MM.1S (cell line): ENCODE measurements at regions not wholly inside any gene's neighbourhood (a gene's known extent, or its start where the extent isn't known, plus 50 kb on each side); places are given as distances from the start of the nearest gene placed in this dataset.

ENCODE experiments used
- DNase-seq: peaks from one replicate; pipeline ENCODE4 v3.0.0-alpha.2; 2015
- H2AFZ ChIP-seq: fragments of 300-600 bp; sonication (generic); 2 replicates; pipeline ENCODE4 v1.6.0; 2016; ENCODE audit warnings: antibody characterized with exemption, low read length
- H3F3A ChIP-seq: fragments of 300-600 bp; sonication (generic); 2 replicates; pipeline ENCODE4 v1.6.1; 2016; ENCODE audit warnings: mild to moderate bottlenecking, antibody characterized with exemption, low read length, moderate library complexity, mixed read lengths; ENCODE audit not compliant: insufficient read depth
- H3K27ac ChIP-seq: fragments of 300-600 bp; sonication (generic); 2 replicates; pipeline ENCODE4 v1.5.1; 2016; ENCODE audit warnings: mild to moderate bottlenecking, low read length
- H3K27me3 ChIP-seq: fragments of 300-600 bp; sonication (generic); replicated peaks from 2 replicates; pipeline ENCODE4 v1.6.0; 2016; ENCODE audit warnings: low read length; ENCODE audit not compliant: insufficient read depth
- H3K36me3 ChIP-seq: fragments of 300-600 bp; sonication (generic); replicated peaks from 2 replicates; pipeline ENCODE4 v1.6.1; 2016; ENCODE audit warnings: mild to moderate bottlenecking, low read length, mixed read lengths; ENCODE audit not compliant: insufficient read depth
- H3K4me1 ChIP-seq: fragments of 300-600 bp; sonication (generic); 2 replicates; pipeline ENCODE4 v1.6.1; 2016; ENCODE audit warnings: low read length, mixed read lengths
- H3K4me2 ChIP-seq: fragments of 300-600 bp; sonication (generic); 2 replicates; pipeline ENCODE4 v1.6.0; 2016; ENCODE audit warnings: low read depth, low read length
- H3K4me3 ChIP-seq: fragments of 300-600 bp; sonication (generic); 2 replicates; pipeline ENCODE4 v1.5.1; 2016; ENCODE audit warnings: low read length, mixed read lengths
- H3K79me2 ChIP-seq: fragments of 300-600 bp; sonication (generic); 2 replicates; pipeline ENCODE4 v1.6.1; 2016; ENCODE audit warnings: mixed run types, low read length, mixed read lengths
- H3K9ac ChIP-seq: fragments of 300-600 bp; sonication (generic); 2 replicates; pipeline ENCODE4 v1.6.1; 2016; ENCODE audit warnings: low read length, mixed read lengths
- H3K9me2 ChIP-seq: fragments of 300-600 bp; sonication (generic); replicated peaks from 2 replicates; pipeline ENCODE4 v1.6.1; 2016; ENCODE audit warnings: mild to moderate bottlenecking, low read length, mixed read lengths; ENCODE audit not compliant: insufficient read depth
- H3K9me3 ChIP-seq: fragments of 300-600 bp; sonication (generic); replicated peaks from 2 replicates; pipeline ENCODE4 v1.6.1; 2016; ENCODE audit warnings: mild to moderate bottlenecking, low read length, mixed read lengths; ENCODE audit not compliant: insufficient read depth
- H4K20me1 ChIP-seq: fragments of 300-600 bp; sonication (generic); 2 replicates; pipeline ENCODE4 v1.6.1; 2016; ENCODE audit warnings: mild to moderate bottlenecking, low read length, moderate library complexity, mixed read lengths; ENCODE audit not compliant: insufficient read depth
- CTCF ChIP-seq: fragments of 300-600 bp; sonication (generic); IDR thresholded peaks from 2 replicates; pipeline ENCODE4 v1.5.1; 2016; ENCODE audit warnings: antibody characterized with exemption, low read length, mixed read lengths
- EZH2 ChIP-seq: fragments of 300-600 bp; sonication (generic); optimal IDR thresholded peaks from 2 replicates; pipeline ENCODE3; 2017; ENCODE audit warnings: low read depth, mild to moderate bottlenecking, antibody characterized with exemption, low read length, mixed read lengths
- EZH2phosphoT487 ChIP-seq: fragments of 300-600 bp; sonication (generic); IDR thresholded peaks from 2 replicates; pipeline ENCODE4 v1.6.1; 2018; ENCODE audit warnings: antibody characterized with exemption, low read length

- H3K9me3 ChIP-seq = no peaks in the 10 kb centered on the region
- no peak overlapping the region for H2AFZ ChIP-seq
- DNase-seq = no peak
- H3K9me2 ChIP-seq = no peaks in the 10 kb centered on the region
- peaks cover 54% of the 10 kb centered on the region for H3K27me3 ChIP-seq
- H3K79me2 ChIP-seq = no peaks in the 10 kb centered on the region
- H3K27ac ChIP-seq = no peak overlapping the region
- H3K9ac ChIP-seq = no peak overlapping the region
- no peaks in the 10 kb centered on the region for H3F3A ChIP-seq
- no peaks in the 10 kb centered on the region for H3K4me1 ChIP-seq
- H4K20me1 ChIP-seq = no peaks in the 10 kb centered on the region
- no peak overlapping the region for H3K4me2 ChIP-seq
- no peak for TF ChIP-seq EZH2
- TF ChIP-seq EZH2phosphoT487 = no peak
- no peak for TF ChIP-seq CTCF
- H3K4me3 ChIP-seq = no peak overlapping the region
- no peaks in the 10 kb centered on the region for H3K36me3 ChIP-seq
These were observed 91.3 kb downstream of the DHCR7 start for GRCh38 chr11:71356904-71357303.

- Histone ChIP-seq H3K9me3 (no peaks in the 10 kb centered on the region), H3K36me3 (no peaks in the 10 kb centered on the region), H3K9ac (no peak overlapping the region), H3K9me2 (no peaks in the 10 kb centered on the region), H3K4me1 (no peaks in the 10 kb centered on the region), H3K79me2 (no peaks in the 10 kb centered on the region), H3K27ac (no peak overlapping the region), H2AFZ (no peak overlapping the region), H3K27me3 (peaks cover 59% of the 10 kb centered on the region), H3F3A (no peaks in the 10 kb centered on the region), H4K20me1 (no peaks in the 10 kb centered on the region), H3K4me3 (no peak overlapping the region), H3K4me2 (no peak overlapping the region)
- TF ChIP-seq EZH2 = no peak
- no peak for TF ChIP-seq CTCF
- TF ChIP-seq EZH2phosphoT487 = no peak
- DNase-seq = no peak
These were observed 91.8 kb downstream of the DHCR7 start for GRCh38 chr11:71356280-71356876.

- H3K9me3 ChIP-seq = no peaks in the 10 kb centered on the region
- no peak overlapping the region for H3K27ac ChIP-seq
- no peaks in the 10 kb centered on the region for H3K4me1 ChIP-seq
- H3K4me3 ChIP-seq = no peak overlapping the region
- H3K36me3 ChIP-seq = no peaks in the 10 kb centered on the region
- DNase-seq = no peak
- no peaks in the 10 kb centered on the region for H3K9me2 ChIP-seq
- H2AFZ ChIP-seq = no peak overlapping the region
- TF ChIP-seq EZH2 = no peak
- TF ChIP-seq CTCF = no peak
- TF ChIP-seq EZH2phosphoT487 = no peak
- no peaks in the 10 kb centered on the region for H4K20me1 ChIP-seq
- H3K4me2 ChIP-seq = no peak overlapping the region
- no peaks in the 10 kb centered on the region for H3F3A ChIP-seq
- H3K9ac ChIP-seq = no peak overlapping the region
- no peaks in the 10 kb centered on the region for H3K79me2 ChIP-seq
- peaks cover 60% of the 10 kb centered on the region for H3K27me3 ChIP-seq
These were observed 92.9 kb downstream of the DHCR7 start for GRCh38 chr11:71355281-71355680.
